ENCODE measurements at regions not wholly inside any gene's neighbourhood (a gene's known extent, or its start where the extent isn't known, plus 50 kb on each side); places are given as distances from the start of the nearest gene placed in this dataset.

DNA sequence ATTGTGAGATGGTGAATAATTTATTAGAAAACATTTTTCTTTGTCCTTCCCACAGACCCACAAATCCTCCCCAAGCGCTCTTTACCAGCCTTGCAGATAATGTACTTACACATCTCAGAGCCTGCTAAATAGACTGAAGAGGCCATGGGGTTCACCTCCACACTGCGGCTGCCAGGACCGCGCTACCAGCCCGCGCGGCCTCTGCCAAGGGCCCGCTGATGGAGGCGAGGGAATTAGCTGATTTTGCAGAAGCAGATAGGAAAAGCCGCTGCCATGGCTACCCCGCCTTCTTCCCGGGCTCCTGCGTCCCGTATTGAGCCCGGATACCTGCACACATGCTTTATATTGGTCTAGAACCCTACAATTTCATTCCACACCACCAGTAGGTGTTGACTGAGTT is 248.0 kb upstream of the FOXD3 start:
- no peak for DNase-seq (ENCODE audit: low spot score)
- TF ChIP-seq, protein P1, sequence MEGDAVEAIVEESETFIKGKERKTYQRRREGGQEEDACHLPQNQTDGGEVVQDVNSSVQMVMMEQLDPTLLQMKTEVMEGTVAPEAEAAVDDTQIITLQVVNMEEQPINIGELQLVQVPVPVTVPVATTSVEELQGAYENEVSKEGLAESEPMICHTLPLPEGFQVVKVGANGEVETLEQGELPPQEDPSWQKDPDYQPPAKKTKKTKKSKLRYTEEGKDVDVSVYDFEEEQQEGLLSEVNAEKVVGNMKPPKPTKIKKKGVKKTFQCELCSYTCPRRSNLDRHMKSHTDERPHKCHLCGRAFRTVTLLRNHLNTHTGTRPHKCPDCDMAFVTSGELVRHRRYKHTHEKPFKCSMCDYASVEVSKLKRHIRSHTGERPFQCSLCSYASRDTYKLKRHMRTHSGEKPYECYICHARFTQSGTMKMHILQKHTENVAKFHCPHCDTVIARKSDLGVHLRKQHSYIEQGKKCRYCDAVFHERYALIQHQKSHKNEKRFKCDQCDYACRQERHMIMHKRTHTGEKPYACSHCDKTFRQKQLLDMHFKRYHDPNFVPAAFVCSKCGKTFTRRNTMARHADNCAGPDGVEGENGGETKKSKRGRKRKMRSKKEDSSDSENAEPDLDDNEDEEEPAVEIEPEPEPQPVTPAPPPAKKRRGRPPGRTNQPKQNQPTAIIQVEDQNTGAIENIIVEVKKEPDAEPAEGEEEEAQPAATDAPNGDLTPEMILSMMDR (IDR thresholded peaks at IDR 0.05; ENCODE audit: extremely low read depth, insufficient read depth, missing control alignments): no peak
- in situ Hi-C loops (cut with MboI; ENCODE audit: low pct_unique_long_range_greater_than_20kb, low sequenced_read_pairs, unreplicated experiment): no loop called here

DNA sequence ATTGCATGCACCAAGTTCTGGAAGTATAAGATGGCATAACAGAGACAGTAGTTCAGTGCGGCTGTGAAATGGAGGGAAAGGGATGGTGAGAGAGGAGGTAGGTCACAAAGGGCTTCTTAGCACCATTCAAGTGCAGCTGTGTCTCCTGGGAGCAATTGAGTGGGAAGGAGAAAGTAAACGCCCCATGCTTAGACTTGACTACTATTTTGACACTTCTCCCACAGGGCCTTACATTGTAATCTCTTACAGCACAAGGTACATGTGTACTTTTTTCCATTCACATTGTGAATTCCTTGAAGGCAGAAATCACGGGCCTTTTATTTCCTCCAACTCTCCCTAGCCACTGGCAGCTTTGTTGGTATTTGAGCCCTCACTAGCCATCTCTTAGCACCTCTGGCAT is 239.6 kb upstream of the FOXD3 start:
- in situ Hi-C loops (cut with MboI; ENCODE audit: low pct_unique_long_range_greater_than_20kb, low sequenced_read_pairs, unreplicated experiment): no loop called here
- TF ChIP-seq, protein P1 (IDR thresholded peaks at IDR 0.05; ENCODE audit: extremely low read depth, insufficient read depth, missing control alignments): no peak
- no peak for DNase-seq (ENCODE audit: low spot score)

DNA sequence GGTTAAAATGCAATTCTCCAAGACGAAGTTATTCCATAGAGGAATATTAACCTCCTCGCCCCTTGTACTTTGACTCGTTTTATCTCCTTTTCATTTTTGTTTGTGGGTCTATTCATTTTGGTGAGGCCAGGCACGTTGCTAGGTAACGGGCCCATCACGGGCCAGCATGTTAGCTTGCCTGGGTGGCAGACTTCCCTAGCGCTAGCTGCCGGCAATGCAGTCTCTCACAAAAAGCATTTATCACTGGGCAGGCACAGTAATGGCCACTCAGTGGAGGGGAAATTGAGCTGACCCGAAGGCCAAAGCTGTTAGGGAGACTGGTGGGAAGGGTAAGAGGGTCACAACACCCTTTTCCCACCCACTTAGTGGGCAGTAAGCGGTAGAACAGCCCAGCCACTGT is 234.4 kb upstream of the FOXD3 start:
- TF ChIP-seq, protein P1 (IDR thresholded peaks at IDR 0.05; ENCODE audit: extremely low read depth, insufficient read depth, missing control alignments): no peak
- DNase-seq (ENCODE audit: low spot score): no peak
- in situ Hi-C loops (cut with MboI; ENCODE audit: low pct_unique_long_range_greater_than_20kb, low sequenced_read_pairs, unreplicated experiment): no loop called here

DNA sequence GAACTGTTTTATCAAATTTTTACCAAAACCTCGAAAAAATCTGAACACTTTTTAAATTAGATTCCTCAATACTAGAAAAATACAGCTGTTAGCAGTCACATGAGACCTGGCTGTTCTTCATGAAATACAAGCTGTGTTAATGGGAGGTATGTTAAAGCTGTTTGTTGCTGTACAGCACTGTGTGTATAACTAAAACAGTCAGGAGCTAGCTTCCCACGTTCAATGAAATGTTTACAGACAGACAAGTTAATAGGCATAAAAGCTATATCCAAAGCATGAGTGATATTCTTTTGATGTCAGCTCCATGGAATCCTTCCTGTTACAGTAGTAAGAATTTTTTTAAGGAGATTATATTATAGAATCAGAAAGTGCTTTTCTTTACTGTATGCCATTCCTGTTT is 223.2 kb upstream of the FOXD3 start:
- in situ Hi-C loops (cut with MboI; ENCODE audit: low pct_unique_long_range_greater_than_20kb, low sequenced_read_pairs, unreplicated experiment): no loop called here
- TF ChIP-seq, protein P1 (IDR thresholded peaks at IDR 0.05; ENCODE audit: extremely low read depth, insufficient read depth, missing control alignments): no peak
- no peak for DNase-seq (ENCODE audit: low spot score)

DNA sequence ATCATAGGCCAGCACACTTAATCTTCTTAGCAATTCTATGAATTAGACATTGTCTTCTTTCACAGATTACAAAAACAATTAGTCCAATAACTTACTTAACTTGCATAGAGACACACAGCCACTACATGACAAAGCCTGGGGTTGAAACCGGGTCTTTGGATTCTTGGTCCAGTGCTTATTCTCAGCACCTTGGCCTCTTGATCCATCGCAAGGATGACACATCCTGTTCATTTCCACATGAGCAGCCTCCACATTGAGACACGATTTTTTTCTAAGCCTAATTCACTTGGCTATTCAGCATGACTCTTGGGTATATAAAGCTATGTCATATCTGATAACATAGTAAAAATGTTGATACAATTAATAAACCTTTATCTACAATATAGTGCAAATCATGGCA is 221.0 kb upstream of the FOXD3 start:
- in situ Hi-C loops (cut with MboI; ENCODE audit: low pct_unique_long_range_greater_than_20kb, low sequenced_read_pairs, unreplicated experiment): no loop called here
- DNase-seq (ENCODE audit: low spot score): no peak
- TF ChIP-seq, protein P1 (IDR thresholded peaks at IDR 0.05; ENCODE audit: extremely low read depth, insufficient read depth, missing control alignments): no peak

DNA sequence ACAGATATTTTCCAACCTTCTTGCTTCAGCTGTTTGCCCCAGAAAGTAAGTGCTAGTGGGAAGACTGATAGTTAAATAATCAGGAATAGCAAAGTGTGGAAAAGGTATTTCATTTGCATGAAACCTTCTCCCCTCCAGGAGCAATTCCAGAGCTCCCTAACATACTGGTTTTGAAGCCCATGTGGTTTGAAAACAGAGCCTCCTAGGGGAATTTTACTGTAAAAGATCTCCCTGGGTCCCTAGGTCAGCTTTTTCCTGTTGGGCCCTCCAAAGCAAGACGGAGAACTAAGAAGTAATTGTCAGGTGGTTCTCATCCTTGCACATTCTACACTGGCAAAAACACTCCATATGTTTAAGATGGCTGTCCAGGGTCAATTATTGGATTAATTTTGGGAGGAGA is 218.7 kb upstream of the FOXD3 start:
- TF ChIP-seq, protein P1 (IDR thresholded peaks at IDR 0.05; ENCODE audit: extremely low read depth, insufficient read depth, missing control alignments): no peak
- no peak for DNase-seq (ENCODE audit: low spot score)
- in situ Hi-C loops (cut with MboI; ENCODE audit: low pct_unique_long_range_greater_than_20kb, low sequenced_read_pairs, unreplicated experiment): no loop called here

DNA sequence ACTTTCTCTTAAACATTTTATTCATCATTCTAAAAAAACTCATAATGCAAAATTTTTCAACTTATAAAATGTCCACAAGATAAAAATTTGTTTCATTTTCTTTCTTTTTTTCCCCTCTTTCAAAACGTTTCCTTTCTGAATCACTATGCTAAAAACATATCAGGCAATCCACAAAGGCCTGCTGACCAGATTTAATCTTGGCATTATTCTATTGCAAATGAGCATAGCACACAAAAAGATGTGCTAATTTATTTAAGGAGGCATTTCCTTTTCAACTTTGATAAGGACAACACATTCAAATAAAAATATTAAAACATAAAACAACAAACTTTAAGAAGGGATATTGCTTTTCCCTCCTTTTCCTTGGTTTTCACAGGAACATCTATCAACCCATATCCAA is 215.3 kb upstream of the FOXD3 start:
- in situ Hi-C loops (cut with MboI; ENCODE audit: low pct_unique_long_range_greater_than_20kb, low sequenced_read_pairs, unreplicated experiment): no loop called here
- TF ChIP-seq, protein P1 (IDR thresholded peaks at IDR 0.05; ENCODE audit: extremely low read depth, insufficient read depth, missing control alignments): no peak
- no peak for DNase-seq (ENCODE audit: low spot score)

Measured in GM13977 (cell line).